ENCODE measurements at regions not wholly inside any gene's neighbourhood (a gene's known extent, or its start where the extent isn't known, plus 50 kb on each side); places are given as distances from the start of the nearest gene placed in this dataset.

- TF ChIP-seq, protein P1, sequence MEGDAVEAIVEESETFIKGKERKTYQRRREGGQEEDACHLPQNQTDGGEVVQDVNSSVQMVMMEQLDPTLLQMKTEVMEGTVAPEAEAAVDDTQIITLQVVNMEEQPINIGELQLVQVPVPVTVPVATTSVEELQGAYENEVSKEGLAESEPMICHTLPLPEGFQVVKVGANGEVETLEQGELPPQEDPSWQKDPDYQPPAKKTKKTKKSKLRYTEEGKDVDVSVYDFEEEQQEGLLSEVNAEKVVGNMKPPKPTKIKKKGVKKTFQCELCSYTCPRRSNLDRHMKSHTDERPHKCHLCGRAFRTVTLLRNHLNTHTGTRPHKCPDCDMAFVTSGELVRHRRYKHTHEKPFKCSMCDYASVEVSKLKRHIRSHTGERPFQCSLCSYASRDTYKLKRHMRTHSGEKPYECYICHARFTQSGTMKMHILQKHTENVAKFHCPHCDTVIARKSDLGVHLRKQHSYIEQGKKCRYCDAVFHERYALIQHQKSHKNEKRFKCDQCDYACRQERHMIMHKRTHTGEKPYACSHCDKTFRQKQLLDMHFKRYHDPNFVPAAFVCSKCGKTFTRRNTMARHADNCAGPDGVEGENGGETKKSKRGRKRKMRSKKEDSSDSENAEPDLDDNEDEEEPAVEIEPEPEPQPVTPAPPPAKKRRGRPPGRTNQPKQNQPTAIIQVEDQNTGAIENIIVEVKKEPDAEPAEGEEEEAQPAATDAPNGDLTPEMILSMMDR (IDR thresholded peaks at IDR 0.05): no peak
- no peak for TF ChIP-seq EZH2 (IDR thresholded peaks at IDR 0.05; ENCODE audit: borderline replicate concordance, insufficient read depth, low read depth, low read length, poor library complexity, severe bottlenecking)
These were observed 127.5 kb upstream of the OBI1 start for GRCh38 chr13:78786459-78786858.
